Trophoblast cell (in vitro differentiated cells and primary cell): ENCODE measurements at regions not wholly inside any gene's neighbourhood (a gene's known extent, or its start where the extent isn't known, plus 50 kb on each side); places are given as distances from the start of the nearest gene placed in this dataset.
"Not testable (repeated sequence)": the region's sequence is repeated elsewhere in the genome, so short reads cannot be mapped to it uniquely, and the experiment has no call there.

Experiments used
- DNase-seq, 2 donors: peaks; one replicate each; pipeline ENCODE4 v3.0.0-alpha.2; 2016
- H2AFZ ChIP-seq: 2 replicates; pipeline ENCODE4 v1.6.1; 2013; ENCODE audit warnings: low read length, moderate library complexity, mild to moderate bottlenecking; ENCODE audit not compliant: insufficient read depth, poor library complexity
- H2AK5ac ChIP-seq: 2 replicates; pipeline ENCODE4 v1.6.1; 2013; ENCODE audit warnings: mild to moderate bottlenecking, low read length
- H2BK120ac ChIP-seq: 2 replicates; pipeline ENCODE4 v1.6.1; 2013; ENCODE audit warnings: low read length, mild to moderate bottlenecking, moderate library complexity; ENCODE audit not compliant: insufficient read depth, poor library complexity
- H2BK12ac ChIP-seq: 2 replicates; pipeline ENCODE4 v1.6.1; 2013; ENCODE audit warnings: mild to moderate bottlenecking, low read length, moderate library complexity
- H2BK5ac ChIP-seq: 2 replicates; pipeline ENCODE4 v1.6.1; 2013; ENCODE audit warnings: low read length, low read depth, moderate library complexity, mild to moderate bottlenecking; ENCODE audit not compliant: poor library complexity
- H3K14ac ChIP-seq: 2 replicates; pipeline ENCODE4 v1.6.1; 2013; ENCODE audit warnings: mild to moderate bottlenecking, low read length
- H3K18ac ChIP-seq: 2 replicates; pipeline ENCODE4 v1.6.1; 2013; ENCODE audit warnings: mild to moderate bottlenecking, low read length
- H3K23ac ChIP-seq: 2 replicates; pipeline ENCODE4 v1.6.1; 2013; ENCODE audit warnings: low read length
- H3K27ac ChIP-seq: 2 replicates; pipeline ENCODE4 v1.5.1; 2013; ENCODE audit warnings: low read depth, mild to moderate bottlenecking, inconsistent platforms, low read length, moderate library complexity
- H3K27me3 ChIP-seq: 2 replicates; pipeline ENCODE4 v1.6.1; 2013; ENCODE audit warnings: inconsistent platforms, mild to moderate bottlenecking, low read length, moderate library complexity; ENCODE audit not compliant: insufficient read depth
- H3K36me3 ChIP-seq, 2 experiments: 1 replicate in 1 of 2; 2 replicates in 1 of 2; pipeline ENCODE4 v1.6.1; 2013; ENCODE audit warnings: low read length in 2 of 2, mild to moderate bottlenecking in 2 of 2, moderate library complexity in 1 of 2; ENCODE audit not compliant: insufficient read depth in 2 of 2, control insufficient read depth in 1 of 2
- H3K4ac ChIP-seq: 2 replicates; pipeline ENCODE4 v1.6.1; 2013; ENCODE audit warnings: low read depth, mild to moderate bottlenecking, low read length, moderate library complexity
- H3K4me1 ChIP-seq, 2 experiments: 1 replicate in 1 of 2; 2 replicates in 1 of 2; pipeline ENCODE4 v1.6.1; 2013; ENCODE audit warnings: low read length in 2 of 2, mild to moderate bottlenecking in 2 of 2, moderate library complexity in 1 of 2; ENCODE audit not compliant: insufficient read depth in 2 of 2, control insufficient read depth in 1 of 2
- H3K4me2 ChIP-seq: 2 replicates; pipeline ENCODE4 v1.6.1; 2013; ENCODE audit warnings: inconsistent platforms, mild to moderate bottlenecking, low read length, moderate library complexity
- H3K4me3 ChIP-seq: 2 replicates; pipeline ENCODE4 v1.5.1; 2013; ENCODE audit warnings: mild to moderate bottlenecking, low read depth, low read length, inconsistent platforms
- H3K79me1 ChIP-seq: one replicate; pipeline ENCODE4 v1.6.1; 2013; ENCODE audit warnings: low read length
- H3K79me2 ChIP-seq: 2 replicates; pipeline ENCODE4 v1.6.1; 2013; ENCODE audit warnings: low read length, mild to moderate bottlenecking; ENCODE audit not compliant: control insufficient read depth, insufficient read depth, poor library complexity
- H3K9ac ChIP-seq: 2 replicates; pipeline ENCODE4 v1.6.1; 2013; ENCODE audit warnings: mild to moderate bottlenecking, low read length
- H3K9me3 ChIP-seq: 2 replicates; pipeline ENCODE4 v1.6.1; 2013; ENCODE audit warnings: low read depth, mild to moderate bottlenecking, control low read depth, inconsistent platforms, low read length; ENCODE audit not compliant: insufficient read depth
- H4K12ac ChIP-seq: 2 replicates; pipeline ENCODE4 v1.6.1; 2013; ENCODE audit warnings: low read depth, mild to moderate bottlenecking, low read length, moderate library complexity
- H4K8ac ChIP-seq: 2 replicates; pipeline ENCODE4 v1.6.1; 2013; ENCODE audit warnings: low read depth, mild to moderate bottlenecking, low read length, moderate library complexity
- H4K91ac ChIP-seq: one replicate; pipeline ENCODE4 v1.6.1; 2013; ENCODE audit warnings: low read depth, mild to moderate bottlenecking, low read length, moderate library complexity
- WGBS: extraction: QIAGEN DNeasy Blood & Tissue Kit; methylation state at CpG from one replicate; pipeline ENCODE4 v1.1.7; 2013; ENCODE audit warnings: missing lambda C conversion rate; ENCODE audit not compliant: insufficient read length, insufficient coverage; ENCODE audit errors: extremely low coverage; 5-methylcytosine and 5-hydroxymethylcytosine counted together

DNA sequence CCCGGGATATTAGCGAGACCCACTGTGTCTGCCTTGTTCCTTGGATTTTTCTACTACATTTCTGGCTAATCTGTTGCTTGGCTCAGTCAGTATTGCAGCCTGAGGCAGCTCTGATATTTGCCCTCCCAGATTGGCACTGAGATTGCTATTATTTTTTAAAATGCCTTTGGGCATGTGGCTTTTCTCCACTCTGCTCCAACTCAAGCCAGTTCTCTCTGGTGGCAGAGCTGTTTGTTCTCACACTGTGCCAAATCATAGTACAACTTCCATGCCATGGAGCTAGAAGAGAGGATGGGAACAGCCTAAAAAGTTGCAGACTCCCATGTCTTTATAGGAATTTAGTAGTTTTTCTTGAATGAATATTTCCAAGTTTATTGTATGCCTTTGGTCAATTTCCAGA is 155.9 kb upstream of the ATP10B start:
- no peak overlapping the region for H2BK120ac ChIP-seq
- no peak overlapping the region for H3K14ac ChIP-seq
- no peaks in the 10 kb centered on the region for H3K79me1 ChIP-seq
- no peaks in the 10 kb centered on the region for H3K27me3 ChIP-seq
- no peak for DNase-seq
- no peak overlapping the region for H3K27ac ChIP-seq
- H2BK5ac ChIP-seq: no peak overlapping the region
- H3K36me3 ChIP-seq: no peaks in the 10 kb centered on the region
- H3K4me3 ChIP-seq: no peak overlapping the region
- H3K4ac ChIP-seq: no peak overlapping the region
- no peak overlapping the region for H4K91ac ChIP-seq
- WGBS: no CpG with 5 or more reads among the region's 2 CpGs
- no peak overlapping the region for H2AK5ac ChIP-seq
- no peak overlapping the region for H3K23ac ChIP-seq
- H3K4me1 ChIP-seq: no peaks in the 10 kb centered on the region
- no peak overlapping the region for H2AFZ ChIP-seq
- no peaks in the 10 kb centered on the region for H3K79me2 ChIP-seq
- no peak overlapping the region for H3K4me2 ChIP-seq
- no peak overlapping the region for H2BK12ac ChIP-seq
- H3K18ac ChIP-seq: no peak overlapping the region
- H3K9me3 ChIP-seq: peaks cover 4% of the 10 kb centered on the region
- H4K8ac ChIP-seq: no peak overlapping the region
- no peak overlapping the region for H4K12ac ChIP-seq
- no peak overlapping the region for H3K9ac ChIP-seq

- WGBS: no CpG with 5 or more reads among the region's 1 CpG
- no peak for DNase-seq
- H3K79me2 ChIP-seq: no peaks in the 10 kb centered on the region
Measured at GRCh38 chr5:161002571-161003074, 150.6 kb upstream of the ATP10B start.

GRCh38 chr5:161001604-161002003 is 149.6 kb upstream of the ATP10B start:
- no peaks in the 10 kb centered on the region for H3K27me3 ChIP-seq
- H2AK5ac ChIP-seq: no peak overlapping the region
- no peaks in the 10 kb centered on the region for H3K36me3 ChIP-seq
- no peak overlapping the region for H3K4me3 ChIP-seq
- H3K4me2 ChIP-seq: no peak overlapping the region
- no peaks in the 10 kb centered on the region for H3K79me2 ChIP-seq
- no peak overlapping the region for H3K4ac ChIP-seq
- no peak overlapping the region for H3K27ac ChIP-seq
- H2BK12ac ChIP-seq: no peak overlapping the region
- WGBS: no CpG with 5 or more reads among the region's 1 CpG
- peaks cover 4% of the 10 kb centered on the region for H3K9me3 ChIP-seq
- no peak overlapping the region for H4K12ac ChIP-seq
- no peak overlapping the region for H2BK5ac ChIP-seq
- H3K18ac ChIP-seq: no peak overlapping the region
- no peak overlapping the region for H3K23ac ChIP-seq
- no peak overlapping the region for H2BK120ac ChIP-seq
- H3K79me1 ChIP-seq: no peaks in the 10 kb centered on the region
- no peak overlapping the region for H2AFZ ChIP-seq
- no peak overlapping the region for H4K91ac ChIP-seq
- no peak for DNase-seq
- no peak overlapping the region for H3K14ac ChIP-seq
- no peak overlapping the region for H4K8ac ChIP-seq
- H3K4me1 ChIP-seq: no peaks in the 10 kb centered on the region
- no peak overlapping the region for H3K9ac ChIP-seq

More at GRCh38 chr5:161002571-161003074, 150.6 kb upstream of the ATP10B start:
- Histone ChIP-seq H3K23ac (no peak overlapping the region), H2BK12ac (no peak overlapping the region), H2AK5ac (no peak overlapping the region), H3K79me1 (no peaks in the 10 kb centered on the region), H4K8ac (no peak overlapping the region), H2BK120ac (no peak overlapping the region), H3K36me3 (no peaks in the 10 kb centered on the region), H3K27me3 (no peaks in the 10 kb centered on the region), H3K4me2 (no peak overlapping the region), H3K18ac (no peak overlapping the region), H3K4me1 (no peaks in the 10 kb centered on the region), H2BK5ac (no peak overlapping the region), H4K12ac (no peak overlapping the region), H3K14ac (no peak overlapping the region), H3K27ac (no peak overlapping the region), H3K9me3 (peaks cover 4% of the 10 kb centered on the region), H3K4me3 (no peak overlapping the region), H4K91ac (no peak overlapping the region), H2AFZ (no peak overlapping the region), H3K9ac (no peak overlapping the region), H3K4ac (no peak overlapping the region)

DNA sequence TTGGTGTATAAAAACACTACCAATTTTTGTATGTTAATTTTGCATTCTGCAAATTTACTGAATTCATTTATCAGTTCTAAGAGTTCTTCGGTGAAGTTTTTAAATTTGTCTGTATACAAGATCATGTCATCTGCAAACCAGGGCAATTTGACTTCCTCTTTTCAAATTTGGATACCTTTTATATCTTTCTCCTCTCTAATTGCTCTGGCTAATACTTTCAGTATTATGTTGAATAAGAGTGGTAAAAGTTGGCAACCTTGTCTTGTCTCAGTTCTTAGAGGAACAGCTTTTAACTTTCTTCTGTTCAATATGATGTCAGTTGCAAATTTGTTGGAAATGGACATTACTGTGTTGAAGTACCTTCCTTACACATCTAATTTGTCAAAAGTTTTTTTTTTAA is 149.1 kb upstream of the ATP10B start:
- not testable (repeated sequence) for H3K9me3 ChIP-seq, H3K4me2 ChIP-seq, H3K27ac ChIP-seq, H3K23ac ChIP-seq, H3K79me1 ChIP-seq, H3K4ac ChIP-seq, H3K18ac ChIP-seq, H4K8ac ChIP-seq, H3K79me2 ChIP-seq, H3K27me3 ChIP-seq, H2BK12ac ChIP-seq, H2AFZ ChIP-seq, H2BK5ac ChIP-seq, H3K4me3 ChIP-seq, H2BK120ac ChIP-seq, DNase-seq, H3K36me3 ChIP-seq, H3K9ac ChIP-seq, H4K12ac ChIP-seq, H3K4me1 ChIP-seq, H2AK5ac ChIP-seq, H3K14ac ChIP-seq, H4K91ac ChIP-seq
- WGBS: no CpG with 5 or more reads among the region's 1 CpG
